Liver (tissue), 8 donors: ENCODE measurements at regions not wholly inside any gene's neighbourhood (a gene's known extent, or its start where the extent isn't known, plus 50 kb on each side); places are given as distances from the start of the nearest gene placed in this dataset.

Experiments used
- DNase-seq: peaks from one replicate; pipeline ENCODE4 v3.0.0-alpha.2; 2017; ENCODE audit warnings: low spot score
- H3K27ac ChIP-seq, 2 donors: one replicate each; pipeline ENCODE4 v1.7.0; 2013; ENCODE audit warnings: inconsistent platforms in 2 of 2, low read length in 2 of 2, control low read depth in 1 of 2, low read depth in 1 of 2, mild to moderate bottlenecking in 1 of 2
- H3K27me3 ChIP-seq, 4 donors: one replicate each; pipeline versions ENCODE4 v1.6.1 to v1.7.0; 2013; ENCODE audit warnings: low read length in 3 of 4, inconsistent platforms in 1 of 4, mild to moderate bottlenecking in 1 of 4, moderate library complexity in 1 of 4; ENCODE audit not compliant: control insufficient read depth in 4 of 4, insufficient read depth in 4 of 4
- H3K36me3 ChIP-seq, 4 donors: one replicate each; pipeline versions ENCODE4 v1.6.1 to v1.7.0; 2013; ENCODE audit warnings: low read length in 3 of 4, mild to moderate bottlenecking in 3 of 4, low read depth in 1 of 4, moderate library complexity in 1 of 4; ENCODE audit not compliant: control insufficient read depth in 4 of 4, insufficient read depth in 3 of 4
- H3K4me1 ChIP-seq, 4 donors: one replicate each; pipeline versions ENCODE4 v1.6.1 to v1.7.0; 2013; ENCODE audit warnings: low read length in 3 of 4, mild to moderate bottlenecking in 3 of 4, moderate library complexity in 1 of 4; ENCODE audit not compliant: control insufficient read depth in 4 of 4, insufficient read depth in 4 of 4
- H3K4me3 ChIP-seq, 3 donors: one replicate each; pipeline versions ENCODE4 v1.6.1 to v1.7.0; 2013; ENCODE audit warnings: low read length in 3 of 3, control low read depth in 1 of 3, low read depth in 1 of 3, mild to moderate bottlenecking in 1 of 3
- H3K9ac ChIP-seq, 2 donors: one replicate each; pipeline ENCODE4 v1.7.0; 2013; ENCODE audit warnings: low read length in 2 of 2, mild to moderate bottlenecking in 2 of 2, moderate library complexity in 2 of 2, control low read depth in 1 of 2, low read depth in 1 of 2
- H3K9me3 ChIP-seq, 4 donors: one replicate each; pipeline versions ENCODE4 v1.6.1 to v1.7.0; 2013; ENCODE audit warnings: low read length in 3 of 4; ENCODE audit not compliant: control insufficient read depth in 4 of 4
- ATF3 ChIP-seq: IDR thresholded peaks from 2 replicates; pipeline ENCODE4 v1.6.1; 2016; ENCODE audit warnings: antibody characterized with exemption
- CTCF ChIP-seq: fragments of 150-350 bp; IDR thresholded peaks from 2 replicates; pipeline ENCODE4 v1.5.1; 2017; ENCODE audit warnings: improper control_type of control experiment, low read depth, low read length; ENCODE audit not compliant: missing input control
- EGR1 ChIP-seq, 2 donors: IDR thresholded peaks; 2 replicates each; pipeline ENCODE4 v1.6.1; 2016 to 2018; ENCODE audit warnings: antibody characterized with exemption in 2 of 2, low read depth in 2 of 2
- FOXA1 ChIP-seq: IDR thresholded peaks from 2 replicates; pipeline ENCODE4 v1.6.1; 2016; ENCODE audit warnings: antibody characterized with exemption
- FOXA2 ChIP-seq: IDR thresholded peaks from 2 replicates; pipeline ENCODE4 v1.6.1; 2016; ENCODE audit warnings: antibody characterized with exemption
- GABPA ChIP-seq, 2 donors: IDR thresholded peaks in 1 of 2; conservative IDR thresholded peaks in 1 of 2; 2 replicates each; pipeline ENCODE4 v1.6.1; 2016; ENCODE audit warnings: antibody characterized with exemption in 2 of 2, mild to moderate bottlenecking in 1 of 2, moderate library complexity in 1 of 2
- HNF4A ChIP-seq, 2 donors: conservative IDR thresholded peaks; 2 replicates each; pipeline ENCODE4 v1.6.1; 2016; ENCODE audit warnings: antibody characterized with exemption in 2 of 2, mild to moderate bottlenecking in 2 of 2
- JUND ChIP-seq, 2 donors: IDR thresholded peaks; 2 replicates each; pipeline ENCODE4 v1.6.1; 2016; ENCODE audit warnings: antibody characterized with exemption in 2 of 2
- MAX ChIP-seq: IDR thresholded peaks from 2 replicates; pipeline ENCODE4 v1.6.1; 2016; ENCODE audit warnings: antibody characterized with exemption
- NR2F2 ChIP-seq: IDR thresholded peaks from 2 replicates; pipeline ENCODE4 v1.6.1; 2016; ENCODE audit warnings: antibody characterized with exemption
- REST ChIP-seq: IDR thresholded peaks from 2 replicates; pipeline ENCODE4 v1.6.1; 2016; ENCODE audit warnings: antibody characterized with exemption, mild to moderate bottlenecking
- RXRA ChIP-seq, 2 donors: IDR thresholded peaks; 2 replicates each; pipeline ENCODE4 v1.6.1; 2017 to 2018; ENCODE audit warnings: antibody characterized with exemption in 2 of 2, mild to moderate bottlenecking in 1 of 2
- SP1 ChIP-seq: IDR thresholded peaks from 2 replicates; pipeline ENCODE4 v1.6.1; 2018; ENCODE audit warnings: antibody characterized with exemption, mild to moderate bottlenecking
- TAF1 ChIP-seq: conservative IDR thresholded peaks from 2 replicates; pipeline ENCODE4 v1.6.1; 2016; ENCODE audit warnings: antibody characterized with exemption, mild to moderate bottlenecking
- YY1 ChIP-seq: IDR thresholded peaks from 2 replicates; pipeline ENCODE4 v1.6.1; 2016; ENCODE audit warnings: antibody characterized with exemption, mild to moderate bottlenecking
- WGBS: extraction: QIAGEN DNeasy Blood & Tissue Kit; methylation state at CpG from one replicate; pipeline ENCODE4 v1.1.7; 2013; 5-methylcytosine and 5-hydroxymethylcytosine counted together
- donor health status: healthy.
- donor health status: healthy.
- donor health status: healthy.
- donor health status: healthy.
- donor health status: healthy.

- H3K27ac ChIP-seq = no peak overlapping the region
- H3K36me3 ChIP-seq = no peaks in the 10 kb centered on the region
- H3K9me3 ChIP-seq = no peaks in the 10 kb centered on the region
- no peaks in the 10 kb centered on the region for H3K4me1 ChIP-seq
- no peak overlapping the region for H3K9ac ChIP-seq
- H3K27me3 ChIP-seq = no peaks in the 10 kb centered on the region
- no peak for TF ChIP-seq YY1
- no peak for TF ChIP-seq TAF1
- TF ChIP-seq REST = no peak
- no peak for TF ChIP-seq HNF4A (conservative IDR thresholded peaks at IDR 0.05)
- no peak for TF ChIP-seq GABPA (IDR thresholded peaks at IDR 0.05 in 1 of 2, conservative IDR thresholded peaks at IDR 0.05 in 1 of 2)
- TF ChIP-seq SP1 = no peak
- no peak for TF ChIP-seq EGR1 (IDR thresholded peaks at IDR 0.05; ENCODE audit: low read depth in 2 of 2)
- TF ChIP-seq FOXA2 = no peak
- TF ChIP-seq RXRA (IDR thresholded peaks at IDR 0.05) = no peak
- TF ChIP-seq ATF3 = no peak
- no peak for TF ChIP-seq NR2F2
- DNase-seq = no peak
- H3K4me3 ChIP-seq = no peak overlapping the region
These were observed 169.2 kb upstream of the SEMA3A start for GRCh38 chr7:84363741-84364140.

- Histone ChIP-seq H3K27me3 (no peaks in the 10 kb centered on the region), H3K36me3 (no peaks in the 10 kb centered on the region), H3K4me3 (no peak overlapping the region), H3K9ac (no peak overlapping the region), H3K9me3 (no peaks in the 10 kb centered on the region), H3K27ac (no peak overlapping the region), H3K4me1 (no peaks in the 10 kb centered on the region)
- TF ChIP-seq FOXA1 (no peak), RXRA (IDR thresholded peaks at IDR 0.05) (no peak), YY1 (no peak), MAX (no peak), REST (no peak), NR2F2 (no peak), JUND (IDR thresholded peaks at IDR 0.05) (no peak), SP1 (no peak), CTCF (no peak), GABPA (IDR thresholded peaks at IDR 0.05 in 1 of 2, conservative IDR thresholded peaks at IDR 0.05 in 1 of 2) (no peak)
- DNase-seq = no peak
- 73% methylated on average over 1 of the region's 1 CpG for WGBS
These were observed 168.2 kb upstream of the SEMA3A start for GRCh38 chr7:84362828-84363227.
